GM19452 (cell line): ENCODE measurements at regions not wholly inside any gene's neighbourhood (a gene's known extent, or its start where the extent isn't known, plus 50 kb on each side); places are given as distances from the start of the nearest gene placed in this dataset.
"Not testable (repeated sequence)": the region's sequence is repeated elsewhere in the genome, so short reads cannot be mapped to it uniquely, and the experiment has no call there.

Experiments
- ATAC-seq: cut with Tn5 transposase; IDR thresholded peaks from one replicate; pipeline ENCODE4 v1.9.1; 2021; ENCODE audit not compliant: unreplicated experiment

DNA sequence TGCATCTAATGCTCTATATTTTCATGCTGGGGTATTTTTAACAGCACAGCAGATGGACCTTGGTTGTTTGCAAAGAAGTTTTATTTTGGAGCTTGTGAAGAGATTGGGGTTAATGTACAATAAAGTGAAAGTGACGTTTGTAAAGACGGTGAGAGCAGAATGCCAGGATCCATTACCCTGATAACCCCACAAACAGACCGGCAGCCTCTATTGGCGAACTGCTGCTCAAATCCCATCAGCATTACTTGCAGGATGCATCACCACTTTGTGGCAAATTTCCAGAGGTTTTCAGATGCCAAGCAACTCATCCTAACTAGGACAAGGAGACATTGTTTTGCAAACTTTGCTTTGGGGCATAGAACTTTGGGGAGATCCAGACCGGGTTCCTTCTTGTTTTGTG lies 383.3 kb upstream of the ZNF462 start:
- no peak for ATAC-seq

DNA sequence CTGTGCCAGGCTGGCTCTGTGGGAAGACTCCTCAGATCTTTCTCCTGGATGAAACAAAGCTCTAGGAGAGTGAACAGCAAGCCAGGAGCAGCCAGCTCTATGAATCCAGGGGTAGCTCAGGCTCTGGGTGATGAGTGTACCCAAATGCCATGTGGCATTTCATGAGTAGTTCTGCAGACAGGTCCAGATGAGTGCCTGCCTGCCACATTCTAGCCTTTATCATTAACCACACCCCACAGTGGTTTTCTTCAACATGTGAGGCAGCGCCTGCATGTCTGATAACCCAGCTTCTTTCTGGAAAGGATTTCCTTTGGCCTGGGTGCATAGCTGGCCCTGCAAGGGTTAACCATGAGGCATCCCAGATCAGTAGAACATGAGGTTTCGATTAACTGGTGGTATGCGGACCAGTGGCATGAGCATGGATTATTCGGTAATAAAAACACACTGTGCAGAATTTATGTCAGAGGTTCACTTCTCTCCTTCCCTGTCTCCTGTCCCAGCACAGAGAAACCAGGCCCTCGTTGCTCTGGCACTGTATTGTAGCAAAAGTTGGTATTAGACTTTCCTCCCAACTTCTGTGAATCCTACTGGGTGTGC lies 381.9 kb upstream of the ZNF462 start:
- no peak for ATAC-seq

DNA sequence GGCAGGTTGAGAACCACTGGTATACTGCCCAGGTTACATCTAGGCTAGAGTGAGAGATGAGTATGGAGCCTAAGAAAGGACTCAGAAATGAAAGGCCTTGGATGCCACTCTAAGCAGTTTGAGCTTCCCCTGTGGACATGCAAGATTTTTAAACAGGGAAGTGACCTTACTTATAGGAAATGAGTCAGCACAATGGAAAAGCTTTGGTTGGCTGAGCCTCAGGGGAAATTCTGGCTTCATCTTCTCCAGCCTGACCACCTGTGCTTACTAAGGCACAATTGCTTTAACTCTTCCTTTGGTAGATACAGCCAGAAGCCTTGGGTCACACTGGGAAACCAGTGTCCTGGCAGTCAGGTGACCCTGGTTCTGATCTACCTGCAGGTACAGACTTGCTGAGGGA lies 380.2 kb upstream of the ZNF462 start:
- ATAC-seq = no peak

DNA sequence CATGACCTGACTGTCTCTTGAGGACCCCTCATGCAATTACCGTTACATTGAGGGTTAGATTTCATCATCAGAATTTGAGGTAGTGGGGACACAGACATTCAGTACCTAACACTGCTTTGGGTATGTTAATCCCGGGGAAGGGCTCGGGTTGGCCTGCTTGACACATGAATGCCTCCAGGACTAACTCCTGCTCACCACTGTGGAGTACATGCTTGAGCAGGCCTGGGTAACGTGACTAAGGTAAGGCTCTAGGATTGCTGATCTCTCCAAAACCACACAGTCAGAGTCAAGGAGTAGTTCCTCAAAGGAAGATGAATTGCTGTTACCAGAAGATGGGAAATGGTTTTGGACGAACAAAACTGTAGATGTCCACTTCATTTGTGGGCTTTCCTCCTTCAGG lies 376.3 kb upstream of the ZNF462 start:
- no peak for ATAC-seq

DNA sequence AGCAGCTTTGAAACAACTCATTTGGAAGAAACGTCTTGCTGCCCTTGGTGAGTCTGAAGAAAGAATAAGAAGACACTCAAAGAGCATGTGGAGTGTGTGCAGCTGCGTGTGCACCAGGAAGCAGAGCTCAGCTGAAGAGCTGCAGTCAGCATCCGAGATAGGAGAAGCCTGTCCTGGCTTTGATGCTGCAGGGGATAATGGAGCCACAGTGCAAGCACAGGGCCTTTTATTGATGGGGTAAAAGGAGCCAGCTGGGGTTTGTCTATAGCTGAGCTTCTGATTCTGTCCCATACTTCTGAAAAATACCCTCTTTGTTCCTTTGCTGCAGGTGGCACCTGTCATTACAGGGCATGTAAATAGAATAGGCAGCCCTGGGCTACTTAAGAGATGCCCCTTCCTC lies 375.7 kb upstream of the ZNF462 start:
- ATAC-seq = no peak

DNA sequence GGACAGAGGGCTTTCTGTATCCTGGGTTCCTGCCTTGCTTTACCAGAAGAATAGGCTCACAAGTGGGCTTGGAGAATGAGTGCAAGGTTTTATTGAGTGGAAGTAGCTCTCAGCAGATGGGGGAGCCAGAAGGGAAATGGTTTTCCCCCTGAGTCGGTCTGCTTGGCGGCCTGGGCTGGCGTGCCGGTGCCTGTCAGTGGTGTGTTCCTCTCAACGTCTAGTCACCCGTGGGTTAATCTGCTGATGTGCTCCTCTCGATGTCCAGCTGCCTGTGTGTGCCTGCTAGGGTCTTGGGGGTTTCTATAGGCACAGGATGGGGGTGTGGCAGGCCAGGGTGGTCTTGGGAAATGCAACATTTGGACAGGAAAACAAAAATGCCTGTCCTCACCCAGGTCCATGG lies 370.8 kb upstream of the ZNF462 start:
- ATAC-seq = not testable (repeated sequence)

DNA sequence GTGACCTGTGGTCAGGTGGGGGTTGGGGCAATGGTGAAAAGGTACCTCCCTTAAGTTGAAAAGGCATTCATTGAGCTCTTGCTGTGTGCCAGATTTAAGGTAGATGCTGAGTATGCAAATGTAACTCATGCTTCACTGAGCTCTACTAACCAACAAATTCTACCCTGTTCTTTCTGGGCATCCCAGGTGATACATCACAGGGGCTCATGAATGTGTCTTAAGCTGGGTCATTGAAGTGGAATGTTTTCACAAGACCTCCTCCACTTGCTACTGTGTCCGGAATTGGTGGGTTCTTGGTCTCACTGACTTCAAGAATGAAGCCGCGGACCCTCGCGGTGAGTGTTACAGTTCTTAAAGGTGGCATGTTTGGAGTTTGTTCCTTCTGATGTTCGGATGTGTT lies 362.8 kb upstream of the ZNF462 start:
- no peak for ATAC-seq

DNA sequence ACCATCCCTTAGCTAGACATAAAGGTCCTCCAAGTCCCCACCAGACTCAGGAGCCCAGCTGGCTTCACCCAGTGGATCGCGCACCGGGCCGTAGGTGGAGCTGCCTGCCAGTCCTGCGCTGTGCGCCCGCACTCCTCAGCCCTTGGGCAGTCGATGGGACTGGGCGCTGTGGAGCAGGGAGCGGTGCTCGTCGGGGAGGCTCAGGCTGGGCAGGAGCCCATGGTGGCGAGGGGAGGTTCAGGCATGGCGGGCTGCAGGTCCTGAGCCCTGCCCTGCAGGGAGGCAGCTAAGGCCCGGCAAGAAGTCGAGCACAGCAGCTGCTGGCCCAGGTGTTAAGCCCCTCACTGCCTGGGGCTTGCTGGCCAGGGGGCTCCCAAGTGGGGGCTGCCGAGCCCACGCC lies 361.8 kb upstream of the ZNF462 start:
- ATAC-seq = not testable (repeated sequence)

DNA sequence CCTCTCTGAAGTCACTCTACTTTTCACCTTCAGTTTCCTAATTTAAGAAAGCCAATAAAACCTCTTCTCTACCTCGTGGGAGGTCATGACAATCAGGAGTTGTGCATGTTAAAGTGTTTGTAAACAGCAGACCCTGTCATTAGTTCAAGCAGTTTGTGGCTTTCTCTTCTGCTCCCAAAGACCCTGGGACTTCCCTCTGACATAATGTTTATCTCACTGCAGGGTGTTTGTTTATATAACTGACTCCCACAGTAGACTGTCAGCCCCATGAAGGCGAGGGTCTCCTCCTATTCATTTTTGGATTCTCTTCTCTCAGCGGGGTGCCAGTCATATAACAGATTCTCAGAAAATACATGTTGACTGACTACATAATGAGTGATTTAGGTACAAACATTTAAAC lies 360.0 kb upstream of the ZNF462 start:
- ATAC-seq = no peak

DNA sequence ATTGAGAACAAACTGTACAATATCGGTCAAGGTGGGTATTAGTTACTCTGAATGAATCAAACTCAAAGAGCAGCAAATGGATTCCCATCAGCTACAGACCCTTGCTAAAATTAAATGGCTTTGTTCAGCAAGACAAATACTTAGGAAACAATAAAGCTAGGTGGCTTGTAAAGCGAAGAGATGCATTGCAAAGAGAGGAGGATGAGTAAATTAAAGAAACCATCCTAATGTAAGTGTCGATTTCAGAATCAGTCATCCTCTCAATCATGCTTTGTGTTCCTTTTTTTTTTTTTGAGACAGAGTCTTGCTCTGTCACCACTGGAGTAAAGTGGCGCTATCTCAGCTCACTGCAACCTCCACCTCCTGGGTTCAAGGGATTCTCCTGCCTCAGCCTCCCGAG lies 359.2 kb upstream of the ZNF462 start:
- no peak for ATAC-seq

DNA sequence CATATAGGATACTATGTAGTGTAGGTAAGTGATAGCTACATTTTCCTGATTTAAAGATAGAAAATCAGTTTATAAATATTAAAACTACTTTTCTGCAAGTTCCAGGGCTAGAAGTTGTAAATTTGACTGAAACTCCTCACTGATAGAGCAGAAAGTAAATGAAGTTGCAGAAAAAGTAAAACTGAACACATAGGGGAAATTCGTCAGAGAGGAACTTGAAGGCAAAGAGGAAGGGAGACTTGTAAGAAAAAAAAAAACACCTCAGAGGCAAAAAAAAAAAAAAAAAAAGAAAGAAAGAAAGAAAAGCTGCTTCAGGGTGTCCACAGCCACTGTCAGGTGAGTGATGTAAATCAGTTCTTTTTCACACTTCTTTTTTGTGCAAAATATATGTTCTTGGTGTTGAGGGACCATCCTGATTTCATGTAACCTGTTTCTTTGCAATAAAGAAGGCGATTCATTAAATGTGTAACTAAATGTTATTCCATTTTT lies 336.2 kb upstream of the ZNF462 start:
- ATAC-seq = no peak

DNA sequence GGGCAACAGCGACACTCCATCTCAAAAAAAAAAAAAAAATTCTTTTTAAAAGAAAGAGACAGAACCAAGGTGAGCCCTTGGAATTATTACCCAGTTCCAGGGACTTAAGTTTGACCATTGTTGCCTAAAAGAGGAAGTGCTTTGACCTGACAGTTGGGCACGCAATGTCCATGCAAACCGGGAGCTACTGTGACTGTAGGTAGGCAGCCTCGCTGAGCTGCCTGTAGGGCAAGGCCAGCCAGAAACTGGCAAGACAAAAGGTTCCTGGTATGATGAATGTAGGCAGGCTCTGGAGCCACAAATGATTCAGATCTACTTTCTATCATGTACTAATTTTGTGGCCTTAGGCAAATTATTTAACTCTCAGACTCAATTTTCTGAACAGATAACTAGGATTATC lies 334.8 kb upstream of the ZNF462 start:
- ATAC-seq = no peak

DNA sequence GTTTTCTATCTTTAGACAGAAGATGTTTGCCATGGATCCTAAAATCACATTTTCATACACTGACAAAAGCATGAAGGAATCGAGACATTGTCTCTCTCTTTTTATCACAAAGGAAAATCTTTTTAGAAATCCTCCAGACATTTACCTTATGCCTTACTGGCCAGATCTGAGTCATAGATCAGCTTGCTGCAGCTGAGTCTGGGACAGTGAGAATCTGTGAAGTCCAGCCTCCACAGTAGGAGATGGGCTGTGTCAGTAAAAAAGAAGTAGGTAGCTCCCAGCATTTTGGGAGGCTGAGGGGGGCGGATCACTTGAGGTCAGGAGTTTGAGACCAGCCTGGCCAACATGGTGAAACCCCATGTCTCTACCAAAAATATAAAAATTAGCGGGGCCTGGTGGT lies 333.4 kb upstream of the ZNF462 start:
- ATAC-seq = no peak

DNA sequence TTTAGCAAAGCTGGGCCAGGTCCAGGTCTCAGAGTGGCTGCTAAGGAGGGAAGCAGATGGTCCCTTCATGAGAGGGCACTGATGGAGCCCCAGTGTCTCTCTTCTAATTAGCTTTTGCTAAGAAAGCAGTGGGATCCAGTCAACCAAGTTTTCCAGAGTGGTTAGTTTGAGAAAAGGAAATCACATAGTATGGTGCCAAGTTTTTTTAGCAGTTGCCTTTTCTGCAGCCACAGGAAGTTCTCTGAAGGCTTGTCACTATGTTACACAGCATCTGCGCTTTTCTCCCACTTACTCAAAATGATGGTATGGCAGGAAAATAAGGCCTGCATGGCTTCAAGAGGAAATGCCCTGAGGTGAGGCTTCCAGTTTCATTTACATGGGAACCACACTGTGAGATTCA lies 331.5 kb upstream of the ZNF462 start:
- ATAC-seq = no peak

DNA sequence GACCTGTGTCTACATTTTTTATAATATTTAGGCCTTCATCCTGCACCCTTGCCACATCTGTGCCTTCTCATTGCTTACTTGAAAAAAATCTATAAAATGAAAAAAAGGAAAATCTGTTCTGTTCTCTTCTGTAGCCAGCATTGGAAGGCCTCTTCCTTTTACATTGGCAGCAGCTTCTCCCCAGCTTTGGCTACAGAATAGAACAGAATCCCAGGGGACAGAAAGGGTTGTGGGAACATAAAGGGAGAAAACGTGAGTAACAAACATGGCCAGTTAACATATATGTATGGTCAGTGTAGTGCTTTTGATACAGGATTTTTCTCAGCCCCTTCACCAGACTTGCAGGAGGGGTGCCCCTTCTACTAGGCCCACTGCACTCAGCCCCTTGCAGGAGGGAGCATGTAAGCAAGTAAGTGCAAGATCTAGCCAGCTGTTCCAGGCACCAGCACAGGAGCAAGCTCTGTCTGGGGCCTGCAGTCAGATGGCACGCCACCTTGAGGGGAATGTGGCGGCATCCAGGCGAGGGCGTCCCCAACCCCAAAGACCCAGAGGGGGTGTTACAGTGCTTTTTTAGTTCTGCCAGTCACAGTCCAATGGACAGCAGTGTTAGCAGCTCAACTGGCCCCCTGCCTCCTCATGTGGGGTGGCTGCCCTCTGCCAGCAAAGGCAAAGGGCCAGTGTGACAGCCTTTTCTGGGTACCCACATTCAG lies 330.5 kb upstream of the ZNF462 start:
- ATAC-seq = no peak

DNA sequence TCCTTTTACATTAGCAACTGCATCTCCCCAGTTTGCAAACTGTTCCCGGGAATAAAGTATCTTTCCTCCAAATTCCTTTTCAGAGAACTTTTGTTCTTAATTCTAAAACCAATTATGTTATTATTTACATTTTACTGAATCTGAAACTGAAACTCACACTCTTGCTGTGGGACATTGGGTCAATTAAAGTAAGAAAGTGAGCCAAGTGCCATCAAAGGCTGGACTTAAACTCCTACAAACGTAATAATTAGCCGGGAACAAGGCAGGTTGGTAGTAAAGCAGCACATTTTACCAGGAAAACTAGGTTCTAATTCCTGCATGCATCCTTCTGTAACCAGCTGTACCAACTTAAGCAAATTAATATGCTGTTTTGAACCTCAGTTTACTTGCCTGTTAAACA lies 328.2 kb upstream of the ZNF462 start:
- ATAC-seq = no peak

DNA sequence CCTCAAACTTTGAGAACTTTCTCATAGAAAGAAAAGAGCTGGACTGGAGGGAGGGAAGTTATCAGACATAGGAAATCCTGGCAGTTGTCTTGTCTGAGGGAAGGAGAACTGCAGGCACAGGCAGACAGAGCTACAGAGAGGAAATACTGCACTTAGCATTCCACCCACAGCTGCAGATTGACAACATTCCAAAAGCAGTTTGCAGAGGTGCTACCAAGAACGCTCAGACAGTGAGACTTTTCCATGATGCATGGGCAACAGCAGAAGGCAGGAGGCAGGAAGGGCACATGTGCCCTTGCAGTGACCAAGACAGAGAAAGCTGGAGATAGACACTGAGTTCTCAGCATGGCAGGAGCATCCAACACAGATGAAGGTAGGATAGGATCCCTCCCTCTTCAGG lies 327.5 kb upstream of the ZNF462 start:
- no peak for ATAC-seq

DNA sequence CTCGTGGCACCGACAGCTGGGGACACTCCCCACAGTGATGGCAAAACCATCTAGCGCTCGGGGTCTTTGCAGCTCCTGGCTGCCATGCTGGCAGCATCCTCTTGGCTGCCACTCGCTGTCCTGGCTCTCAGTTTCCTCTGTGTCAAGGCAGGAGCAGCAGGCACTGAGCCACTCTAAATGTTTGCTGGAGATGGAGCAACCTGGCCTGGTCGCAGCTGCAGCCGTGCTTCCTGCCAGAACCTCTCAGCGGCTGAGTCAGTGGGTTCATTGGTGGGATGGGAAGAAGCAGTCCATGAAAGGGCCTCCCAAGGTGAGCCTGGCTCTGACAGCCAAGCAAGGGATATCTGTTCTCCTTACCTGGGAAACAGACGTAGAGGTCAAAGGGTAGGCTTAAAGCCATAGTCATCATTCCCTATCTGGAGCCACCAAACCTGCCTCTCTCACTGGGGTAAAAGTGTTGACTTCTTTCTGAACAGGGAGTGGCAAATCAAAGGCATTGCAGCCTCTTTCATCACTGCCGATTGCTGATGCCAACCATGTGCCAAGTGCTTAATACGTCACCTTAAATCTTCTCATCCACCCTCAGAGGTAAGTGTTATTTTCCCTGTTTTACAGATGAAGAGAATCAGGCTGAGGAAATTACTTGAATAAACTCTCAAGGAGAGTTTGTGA lies 304.8 kb upstream of the ZNF462 start:
- no peak for ATAC-seq

DNA sequence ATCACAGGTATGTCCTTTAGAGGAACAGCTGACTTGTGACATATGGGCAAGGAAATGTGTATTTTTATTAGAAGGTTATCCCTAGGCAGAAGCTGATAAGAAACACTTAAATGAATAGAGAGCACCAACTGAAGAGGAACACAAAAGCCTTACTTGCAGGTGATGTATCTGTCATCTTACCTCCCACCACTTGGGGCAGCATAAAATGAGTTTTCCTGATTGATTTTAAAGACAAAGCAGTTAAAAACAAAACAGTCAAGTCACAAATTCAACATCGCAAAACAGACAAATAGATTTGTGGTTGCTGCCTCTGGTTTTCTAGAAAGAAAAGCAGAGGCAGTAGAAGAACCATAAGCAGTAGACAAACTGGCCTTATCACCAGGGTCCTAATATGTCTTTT lies 302.4 kb upstream of the ZNF462 start:
- ATAC-seq = no peak

DNA sequence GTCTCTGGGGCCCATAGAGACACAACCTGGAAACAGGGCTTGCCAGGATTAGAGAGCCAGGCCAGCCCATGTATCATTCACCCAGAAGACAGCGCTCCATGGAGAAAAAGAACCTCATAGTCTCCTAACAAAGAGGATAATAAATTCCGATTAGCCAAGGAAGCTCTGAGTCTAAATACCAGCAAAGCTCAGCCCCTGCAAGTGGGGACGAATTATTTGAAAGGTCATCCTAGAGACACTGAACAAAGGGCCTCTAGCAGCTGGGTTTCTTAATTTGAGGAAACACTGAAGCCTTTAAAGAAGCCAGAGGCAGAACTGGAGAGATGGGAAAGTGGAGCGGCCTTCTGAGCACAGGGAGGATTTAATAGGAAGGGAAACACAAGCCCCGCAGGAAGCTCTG lies 287.1 kb upstream of the ZNF462 start:
- no peak for ATAC-seq

DNA sequence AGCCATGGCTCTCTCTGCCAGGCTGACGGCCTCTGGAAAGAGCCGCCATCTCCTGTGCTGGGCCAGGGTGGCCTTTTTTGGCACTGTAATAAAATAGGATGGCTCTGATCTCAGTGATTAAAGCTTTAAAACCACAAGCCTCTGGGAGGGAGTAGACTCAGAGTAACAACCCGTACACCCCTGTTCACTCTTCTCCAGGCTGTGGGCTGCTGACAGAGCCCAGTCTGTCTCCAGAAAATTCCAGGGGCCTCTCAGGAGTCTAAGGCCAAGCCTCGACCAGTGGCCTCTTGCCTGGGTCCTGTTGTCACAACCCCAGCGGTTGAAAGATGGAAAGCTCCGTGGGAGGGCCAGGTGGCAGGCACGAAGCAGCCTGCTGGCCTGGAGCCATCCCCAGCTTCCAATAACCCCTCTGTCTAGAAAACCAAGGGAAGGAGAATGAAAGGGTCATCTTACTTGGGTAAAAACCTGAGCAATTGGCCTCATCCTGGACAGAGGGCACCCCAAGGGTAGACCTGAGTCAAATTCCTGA lies 286.7 kb upstream of the ZNF462 start:
- no peak for ATAC-seq

DNA sequence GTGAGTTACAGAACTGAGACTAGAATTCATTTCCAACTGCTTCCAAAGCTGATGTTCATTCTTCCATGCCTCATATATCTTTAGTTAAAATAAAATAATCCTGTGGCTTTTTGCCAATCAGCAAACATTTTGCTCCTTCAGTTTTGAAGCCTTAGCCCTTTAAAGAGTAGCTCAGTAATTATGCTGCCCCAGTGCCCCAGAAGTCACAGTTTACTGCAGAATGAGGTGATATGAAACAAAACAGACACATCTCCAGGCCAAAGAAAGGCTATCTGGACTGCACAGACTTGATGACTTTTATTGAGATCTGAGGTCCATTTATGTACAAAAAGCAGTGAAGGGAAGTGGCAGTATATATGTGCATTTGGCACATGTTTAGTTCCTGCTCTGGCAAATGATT lies 285.8 kb upstream of the ZNF462 start:
- ATAC-seq = no peak
